ENCODE measurements at regions not wholly inside any gene's neighbourhood (a gene's known extent, or its start where the extent isn't known, plus 50 kb on each side); places are given as distances from the start of the nearest gene placed in this dataset.
A peak's percentile ranks its signal among the peaks of the same experiment; 100 is the strongest.

DNA sequence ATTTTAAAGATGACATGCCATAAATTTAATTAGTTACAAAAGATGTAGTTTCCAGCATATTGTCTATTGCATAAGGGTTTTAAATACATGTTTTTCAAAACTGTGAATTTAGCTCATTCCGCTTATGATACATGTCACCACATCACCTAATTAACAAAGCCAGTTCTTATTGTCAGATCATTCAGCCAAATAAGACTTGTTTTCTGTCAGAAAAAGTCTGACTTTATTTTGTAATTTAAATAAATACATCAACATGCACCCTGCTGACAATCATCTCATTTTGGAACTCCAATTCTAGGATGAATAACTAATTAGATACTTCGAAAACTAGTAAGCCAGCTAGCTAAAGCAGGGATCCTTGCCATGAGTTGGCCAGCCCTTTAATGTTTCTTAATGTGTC lies 110.9 kb upstream of the APP start:
- TF ChIP-seq, protein P1, sequence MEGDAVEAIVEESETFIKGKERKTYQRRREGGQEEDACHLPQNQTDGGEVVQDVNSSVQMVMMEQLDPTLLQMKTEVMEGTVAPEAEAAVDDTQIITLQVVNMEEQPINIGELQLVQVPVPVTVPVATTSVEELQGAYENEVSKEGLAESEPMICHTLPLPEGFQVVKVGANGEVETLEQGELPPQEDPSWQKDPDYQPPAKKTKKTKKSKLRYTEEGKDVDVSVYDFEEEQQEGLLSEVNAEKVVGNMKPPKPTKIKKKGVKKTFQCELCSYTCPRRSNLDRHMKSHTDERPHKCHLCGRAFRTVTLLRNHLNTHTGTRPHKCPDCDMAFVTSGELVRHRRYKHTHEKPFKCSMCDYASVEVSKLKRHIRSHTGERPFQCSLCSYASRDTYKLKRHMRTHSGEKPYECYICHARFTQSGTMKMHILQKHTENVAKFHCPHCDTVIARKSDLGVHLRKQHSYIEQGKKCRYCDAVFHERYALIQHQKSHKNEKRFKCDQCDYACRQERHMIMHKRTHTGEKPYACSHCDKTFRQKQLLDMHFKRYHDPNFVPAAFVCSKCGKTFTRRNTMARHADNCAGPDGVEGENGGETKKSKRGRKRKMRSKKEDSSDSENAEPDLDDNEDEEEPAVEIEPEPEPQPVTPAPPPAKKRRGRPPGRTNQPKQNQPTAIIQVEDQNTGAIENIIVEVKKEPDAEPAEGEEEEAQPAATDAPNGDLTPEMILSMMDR (IDR thresholded peaks at IDR 0.05; ENCODE audit: control insufficient read depth, insufficient read depth, low read depth, low read length, missing control alignments): no peak
- H3K4me3 ChIP-seq (ENCODE audit: control insufficient read depth, low read depth, low read length): no peak overlapping the region
- DNase-seq (ENCODE audit: low read depth): no peak

DNA sequence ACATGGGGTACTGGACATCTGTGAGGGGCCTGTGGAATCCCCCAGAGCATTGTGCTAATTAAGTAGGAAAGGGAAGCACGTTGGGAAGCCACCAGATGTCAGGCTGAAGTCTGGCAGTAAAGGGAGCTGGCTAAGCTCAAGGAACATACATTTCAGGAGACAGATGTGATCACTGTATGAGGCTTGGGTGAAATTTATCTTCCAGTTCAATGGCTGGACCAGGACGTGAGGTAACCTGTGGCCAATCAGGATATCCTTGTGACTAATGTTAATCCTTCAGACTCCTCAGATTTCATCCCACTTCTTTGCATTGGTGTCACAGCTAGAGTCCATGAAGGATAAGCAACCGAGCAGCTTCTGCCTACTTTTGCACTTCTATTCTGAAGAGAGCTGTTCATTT lies 110.2 kb upstream of the APP start:
- no peak for DNase-seq (ENCODE audit: low read depth)
- H3K4me3 ChIP-seq (ENCODE audit: control insufficient read depth, low read depth, low read length): no peak overlapping the region
- TF ChIP-seq, protein P1 (IDR thresholded peaks at IDR 0.05; ENCODE audit: control insufficient read depth, insufficient read depth, low read depth, low read length, missing control alignments): peak; percentile 5

DNA sequence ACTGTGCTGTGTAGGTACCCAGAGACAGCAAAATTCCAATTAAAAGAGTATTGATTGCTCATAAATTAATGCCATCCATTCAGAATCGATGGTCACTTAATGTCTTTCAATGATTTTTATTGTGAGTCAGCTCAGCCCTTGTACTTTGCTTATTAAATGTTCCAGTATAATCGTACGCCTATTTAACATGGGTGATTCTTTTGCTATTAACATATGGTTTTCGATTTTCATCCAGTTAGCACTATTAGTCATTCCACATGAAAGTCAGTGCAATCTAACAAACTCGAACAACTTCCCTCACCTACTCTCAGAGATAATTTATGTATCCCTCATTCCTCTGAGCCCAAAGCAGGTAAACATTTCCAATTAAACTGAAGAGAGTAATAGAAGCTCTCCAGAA lies 109.6 kb upstream of the APP start:
- H3K4me3 ChIP-seq (ENCODE audit: control insufficient read depth, low read depth, low read length): no peak overlapping the region
- TF ChIP-seq, protein P1 (IDR thresholded peaks at IDR 0.05; ENCODE audit: control insufficient read depth, insufficient read depth, low read depth, low read length, missing control alignments): no peak
- no peak for DNase-seq (ENCODE audit: low read depth)

DNA sequence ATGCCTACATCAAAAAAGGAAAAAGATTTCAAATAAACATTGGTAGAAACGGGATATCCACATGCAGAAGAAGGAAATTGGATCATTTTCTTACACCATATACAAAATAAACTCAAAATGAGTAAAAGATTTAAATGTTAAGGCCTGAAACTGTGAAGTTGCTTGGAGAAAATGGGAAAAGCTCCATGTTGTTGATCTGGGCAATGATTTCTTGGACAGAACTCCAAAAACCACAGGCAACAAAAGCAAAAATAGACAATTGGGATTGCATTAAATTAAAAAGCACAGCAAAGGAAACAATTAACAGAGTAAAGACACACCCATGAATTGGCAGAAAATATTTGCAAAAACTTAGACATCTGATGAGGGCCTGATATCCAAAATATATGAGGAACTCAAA lies 105.2 kb upstream of the APP start:
- TF ChIP-seq, protein P1 (IDR thresholded peaks at IDR 0.05; ENCODE audit: control insufficient read depth, insufficient read depth, low read depth, low read length, missing control alignments): no peak
- no peak for DNase-seq (ENCODE audit: low read depth)
- no peak overlapping the region for H3K4me3 ChIP-seq (ENCODE audit: control insufficient read depth, low read depth, low read length)

DNA sequence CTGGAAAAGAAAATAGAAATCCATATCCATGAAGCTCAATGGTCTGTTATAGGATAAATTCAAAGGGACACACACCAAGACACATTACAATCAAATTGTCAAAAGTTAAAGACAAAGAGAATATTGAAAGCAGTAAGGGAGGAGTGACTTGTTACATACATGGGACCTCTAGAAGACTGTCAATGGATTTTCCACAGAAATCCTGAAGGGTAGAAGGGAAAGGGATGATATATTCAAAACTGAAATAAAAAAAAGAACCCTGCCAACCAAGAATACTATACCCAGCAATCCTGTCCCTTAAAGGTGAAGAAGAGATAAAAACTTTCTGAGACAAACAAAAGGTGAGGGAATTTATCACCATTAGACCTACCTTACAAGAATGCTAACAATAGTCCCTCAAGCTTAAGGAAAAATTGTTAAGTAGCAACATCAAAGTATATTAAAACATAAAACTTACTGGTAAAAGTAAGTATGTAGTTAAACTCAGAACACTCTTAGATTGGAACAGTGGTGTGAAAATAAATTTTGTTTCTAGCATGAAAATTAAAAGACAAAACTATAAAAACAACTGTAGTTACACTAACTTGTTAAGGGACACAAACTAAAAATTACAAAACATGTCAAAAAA lies 103.2 kb upstream of the APP start:
- TF ChIP-seq, protein P1 (IDR thresholded peaks at IDR 0.05; ENCODE audit: control insufficient read depth, insufficient read depth, low read depth, low read length, missing control alignments): no peak
- H3K4me3 ChIP-seq (ENCODE audit: control insufficient read depth, low read depth, low read length): no peak overlapping the region
- DNase-seq (ENCODE audit: low read depth): no peak

DNA sequence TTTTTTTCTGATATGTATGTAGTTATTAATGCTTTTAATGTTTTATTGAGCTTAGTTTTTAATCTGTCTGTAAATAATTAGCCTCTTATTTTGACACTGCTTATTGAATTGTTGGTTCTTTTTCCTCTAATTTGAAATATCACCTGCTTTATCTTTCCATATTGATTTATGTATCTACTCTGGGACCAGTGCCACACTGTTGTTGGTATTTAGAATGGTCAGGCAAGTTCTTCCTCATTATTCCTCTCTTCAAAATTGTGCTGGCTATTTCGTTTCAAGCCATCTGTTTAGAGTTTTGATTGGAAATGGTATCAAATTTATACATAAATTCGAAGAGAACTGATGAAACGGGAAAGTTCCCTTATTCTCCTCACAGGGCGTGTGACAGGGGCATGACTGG lies 96.8 kb upstream of the APP start:
- H3K4me3 ChIP-seq (ENCODE audit: control insufficient read depth, low read depth, low read length): no peak overlapping the region
- DNase-seq (ENCODE audit: low read depth): no peak
- TF ChIP-seq, protein P1 (IDR thresholded peaks at IDR 0.05; ENCODE audit: control insufficient read depth, insufficient read depth, low read depth, low read length, missing control alignments): no peak

DNA sequence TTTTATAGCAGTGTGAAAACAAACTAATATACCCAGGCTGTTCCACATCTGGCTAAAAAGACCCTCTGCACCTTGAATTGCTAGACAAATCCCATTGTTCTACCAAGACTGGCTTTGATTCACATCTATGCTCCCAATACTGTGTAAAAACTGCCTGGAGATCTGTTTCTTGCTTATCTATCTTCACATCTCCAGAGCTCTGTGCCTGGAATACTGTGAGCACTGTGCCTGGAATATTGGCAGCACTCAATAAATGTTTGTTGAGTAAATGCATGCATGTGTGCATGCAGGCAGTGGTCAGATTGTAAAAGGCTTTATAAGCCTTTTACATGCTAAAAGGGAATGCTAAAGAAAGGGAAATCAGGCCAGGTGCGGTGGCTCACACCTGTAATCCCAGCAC lies 75.5 kb upstream of the APP start:
- no peak overlapping the region for H3K4me3 ChIP-seq (ENCODE audit: control insufficient read depth, low read depth, low read length)
- no peak for DNase-seq (ENCODE audit: low read depth)
- TF ChIP-seq, protein P1 (IDR thresholded peaks at IDR 0.05; ENCODE audit: control insufficient read depth, insufficient read depth, low read depth, low read length, missing control alignments): no peak
